ENCODE measurements at regions not wholly inside any gene's neighbourhood (a gene's known extent, or its start where the extent isn't known, plus 50 kb on each side); places are given as distances from the start of the nearest gene placed in this dataset.
A peak's percentile ranks its signal among the peaks of the same experiment; 100 is the strongest.

DNA sequence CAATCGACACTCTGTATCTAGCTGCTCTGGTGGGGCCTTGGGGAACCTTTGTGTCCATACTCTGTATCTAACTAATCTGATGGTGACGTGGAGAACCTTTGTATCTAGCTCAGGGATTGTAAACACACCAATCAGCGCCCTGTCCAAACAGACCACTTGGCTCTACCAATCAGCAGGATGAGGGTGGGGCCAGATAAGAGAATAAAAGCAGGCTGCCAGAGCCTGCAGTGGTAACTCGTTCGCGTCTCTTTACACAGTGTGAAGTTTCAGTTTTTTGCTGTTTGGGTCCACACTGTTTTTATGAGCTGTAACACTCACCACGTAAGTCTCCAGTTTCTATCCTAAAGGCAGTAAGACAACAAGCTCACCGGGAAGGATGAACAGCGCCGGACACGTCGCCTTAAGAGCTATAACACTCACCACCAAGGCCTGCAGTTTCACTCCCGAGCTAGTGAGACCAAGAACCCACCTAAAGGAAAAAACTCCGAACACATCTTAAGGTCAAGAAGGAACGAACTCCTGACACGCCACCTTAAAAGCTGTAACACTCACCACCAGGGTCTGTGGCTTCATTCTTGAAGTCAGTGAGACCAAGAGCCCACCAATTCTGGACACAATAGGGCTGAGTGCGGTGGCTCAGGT, 64.6 kb downstream of the KPNA2 start (continued):
- TF ChIP-seq, protein P1, sequence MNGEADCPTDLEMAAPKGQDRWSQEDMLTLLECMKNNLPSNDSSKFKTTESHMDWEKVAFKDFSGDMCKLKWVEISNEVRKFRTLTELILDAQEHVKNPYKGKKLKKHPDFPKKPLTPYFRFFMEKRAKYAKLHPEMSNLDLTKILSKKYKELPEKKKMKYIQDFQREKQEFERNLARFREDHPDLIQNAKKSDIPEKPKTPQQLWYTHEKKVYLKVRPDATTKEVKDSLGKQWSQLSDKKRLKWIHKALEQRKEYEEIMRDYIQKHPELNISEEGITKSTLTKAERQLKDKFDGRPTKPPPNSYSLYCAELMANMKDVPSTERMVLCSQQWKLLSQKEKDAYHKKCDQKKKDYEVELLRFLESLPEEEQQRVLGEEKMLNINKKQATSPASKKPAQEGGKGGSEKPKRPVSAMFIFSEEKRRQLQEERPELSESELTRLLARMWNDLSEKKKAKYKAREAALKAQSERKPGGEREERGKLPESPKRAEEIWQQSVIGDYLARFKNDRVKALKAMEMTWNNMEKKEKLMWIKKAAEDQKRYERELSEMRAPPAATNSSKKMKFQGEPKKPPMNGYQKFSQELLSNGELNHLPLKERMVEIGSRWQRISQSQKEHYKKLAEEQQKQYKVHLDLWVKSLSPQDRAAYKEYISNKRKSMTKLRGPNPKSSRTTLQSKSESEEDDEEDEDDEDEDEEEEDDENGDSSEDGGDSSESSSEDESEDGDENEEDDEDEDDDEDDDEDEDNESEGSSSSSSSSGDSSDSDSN (CRISPR knock-in tag; IDR thresholded peaks at IDR 0.05): no peak
- TF ChIP-seq, protein P2, sequence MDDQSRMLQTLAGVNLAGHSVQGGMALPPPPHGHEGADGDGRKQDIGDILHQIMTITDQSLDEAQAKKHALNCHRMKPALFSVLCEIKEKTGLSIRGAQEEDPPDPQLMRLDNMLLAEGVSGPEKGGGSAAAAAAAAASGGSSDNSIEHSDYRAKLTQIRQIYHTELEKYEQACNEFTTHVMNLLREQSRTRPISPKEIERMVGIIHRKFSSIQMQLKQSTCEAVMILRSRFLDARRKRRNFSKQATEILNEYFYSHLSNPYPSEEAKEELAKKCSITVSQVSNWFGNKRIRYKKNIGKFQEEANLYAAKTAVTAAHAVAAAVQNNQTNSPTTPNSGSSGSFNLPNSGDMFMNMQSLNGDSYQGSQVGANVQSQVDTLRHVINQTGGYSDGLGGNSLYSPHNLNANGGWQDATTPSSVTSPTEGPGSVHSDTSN (CRISPR knock-in tag; IDR thresholded peaks at IDR 0.05; ENCODE audit: borderline replicate concordance): no peak
- TF ChIP-seq, protein P3, sequence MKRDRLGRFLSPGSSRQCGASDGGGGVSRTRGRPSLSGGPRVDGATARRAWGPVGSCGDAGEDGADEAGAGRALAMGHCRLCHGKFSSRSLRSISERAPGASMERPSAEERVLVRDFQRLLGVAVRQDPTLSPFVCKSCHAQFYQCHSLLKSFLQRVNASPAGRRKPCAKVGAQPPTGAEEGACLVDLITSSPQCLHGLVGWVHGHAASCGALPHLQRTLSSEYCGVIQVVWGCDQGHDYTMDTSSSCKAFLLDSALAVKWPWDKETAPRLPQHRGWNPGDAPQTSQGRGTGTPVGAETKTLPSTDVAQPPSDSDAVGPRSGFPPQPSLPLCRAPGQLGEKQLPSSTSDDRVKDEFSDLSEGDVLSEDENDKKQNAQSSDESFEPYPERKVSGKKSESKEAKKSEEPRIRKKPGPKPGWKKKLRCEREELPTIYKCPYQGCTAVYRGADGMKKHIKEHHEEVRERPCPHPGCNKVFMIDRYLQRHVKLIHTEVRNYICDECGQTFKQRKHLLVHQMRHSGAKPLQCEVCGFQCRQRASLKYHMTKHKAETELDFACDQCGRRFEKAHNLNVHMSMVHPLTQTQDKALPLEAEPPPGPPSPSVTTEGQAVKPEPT (CRISPR knock-in tag; IDR thresholded peaks at IDR 0.05; ENCODE audit: low read depth): 0 out of 2 replicates have a peak, but pooled peaks have one; percentile 61
- TF ChIP-seq, protein P4, sequence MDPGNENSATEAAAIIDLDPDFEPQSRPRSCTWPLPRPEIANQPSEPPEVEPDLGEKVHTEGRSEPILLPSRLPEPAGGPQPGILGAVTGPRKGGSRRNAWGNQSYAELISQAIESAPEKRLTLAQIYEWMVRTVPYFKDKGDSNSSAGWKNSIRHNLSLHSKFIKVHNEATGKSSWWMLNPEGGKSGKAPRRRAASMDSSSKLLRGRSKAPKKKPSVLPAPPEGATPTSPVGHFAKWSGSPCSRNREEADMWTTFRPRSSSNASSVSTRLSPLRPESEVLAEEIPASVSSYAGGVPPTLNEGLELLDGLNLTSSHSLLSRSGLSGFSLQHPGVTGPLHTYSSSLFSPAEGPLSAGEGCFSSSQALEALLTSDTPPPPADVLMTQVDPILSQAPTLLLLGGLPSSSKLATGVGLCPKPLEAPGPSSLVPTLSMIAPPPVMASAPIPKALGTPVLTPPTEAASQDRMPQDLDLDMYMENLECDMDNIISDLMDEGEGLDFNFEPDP (CRISPR knock-in tag; conservative IDR thresholded peaks at IDR 0.05): no peak
- TF ChIP-seq, protein P5, sequence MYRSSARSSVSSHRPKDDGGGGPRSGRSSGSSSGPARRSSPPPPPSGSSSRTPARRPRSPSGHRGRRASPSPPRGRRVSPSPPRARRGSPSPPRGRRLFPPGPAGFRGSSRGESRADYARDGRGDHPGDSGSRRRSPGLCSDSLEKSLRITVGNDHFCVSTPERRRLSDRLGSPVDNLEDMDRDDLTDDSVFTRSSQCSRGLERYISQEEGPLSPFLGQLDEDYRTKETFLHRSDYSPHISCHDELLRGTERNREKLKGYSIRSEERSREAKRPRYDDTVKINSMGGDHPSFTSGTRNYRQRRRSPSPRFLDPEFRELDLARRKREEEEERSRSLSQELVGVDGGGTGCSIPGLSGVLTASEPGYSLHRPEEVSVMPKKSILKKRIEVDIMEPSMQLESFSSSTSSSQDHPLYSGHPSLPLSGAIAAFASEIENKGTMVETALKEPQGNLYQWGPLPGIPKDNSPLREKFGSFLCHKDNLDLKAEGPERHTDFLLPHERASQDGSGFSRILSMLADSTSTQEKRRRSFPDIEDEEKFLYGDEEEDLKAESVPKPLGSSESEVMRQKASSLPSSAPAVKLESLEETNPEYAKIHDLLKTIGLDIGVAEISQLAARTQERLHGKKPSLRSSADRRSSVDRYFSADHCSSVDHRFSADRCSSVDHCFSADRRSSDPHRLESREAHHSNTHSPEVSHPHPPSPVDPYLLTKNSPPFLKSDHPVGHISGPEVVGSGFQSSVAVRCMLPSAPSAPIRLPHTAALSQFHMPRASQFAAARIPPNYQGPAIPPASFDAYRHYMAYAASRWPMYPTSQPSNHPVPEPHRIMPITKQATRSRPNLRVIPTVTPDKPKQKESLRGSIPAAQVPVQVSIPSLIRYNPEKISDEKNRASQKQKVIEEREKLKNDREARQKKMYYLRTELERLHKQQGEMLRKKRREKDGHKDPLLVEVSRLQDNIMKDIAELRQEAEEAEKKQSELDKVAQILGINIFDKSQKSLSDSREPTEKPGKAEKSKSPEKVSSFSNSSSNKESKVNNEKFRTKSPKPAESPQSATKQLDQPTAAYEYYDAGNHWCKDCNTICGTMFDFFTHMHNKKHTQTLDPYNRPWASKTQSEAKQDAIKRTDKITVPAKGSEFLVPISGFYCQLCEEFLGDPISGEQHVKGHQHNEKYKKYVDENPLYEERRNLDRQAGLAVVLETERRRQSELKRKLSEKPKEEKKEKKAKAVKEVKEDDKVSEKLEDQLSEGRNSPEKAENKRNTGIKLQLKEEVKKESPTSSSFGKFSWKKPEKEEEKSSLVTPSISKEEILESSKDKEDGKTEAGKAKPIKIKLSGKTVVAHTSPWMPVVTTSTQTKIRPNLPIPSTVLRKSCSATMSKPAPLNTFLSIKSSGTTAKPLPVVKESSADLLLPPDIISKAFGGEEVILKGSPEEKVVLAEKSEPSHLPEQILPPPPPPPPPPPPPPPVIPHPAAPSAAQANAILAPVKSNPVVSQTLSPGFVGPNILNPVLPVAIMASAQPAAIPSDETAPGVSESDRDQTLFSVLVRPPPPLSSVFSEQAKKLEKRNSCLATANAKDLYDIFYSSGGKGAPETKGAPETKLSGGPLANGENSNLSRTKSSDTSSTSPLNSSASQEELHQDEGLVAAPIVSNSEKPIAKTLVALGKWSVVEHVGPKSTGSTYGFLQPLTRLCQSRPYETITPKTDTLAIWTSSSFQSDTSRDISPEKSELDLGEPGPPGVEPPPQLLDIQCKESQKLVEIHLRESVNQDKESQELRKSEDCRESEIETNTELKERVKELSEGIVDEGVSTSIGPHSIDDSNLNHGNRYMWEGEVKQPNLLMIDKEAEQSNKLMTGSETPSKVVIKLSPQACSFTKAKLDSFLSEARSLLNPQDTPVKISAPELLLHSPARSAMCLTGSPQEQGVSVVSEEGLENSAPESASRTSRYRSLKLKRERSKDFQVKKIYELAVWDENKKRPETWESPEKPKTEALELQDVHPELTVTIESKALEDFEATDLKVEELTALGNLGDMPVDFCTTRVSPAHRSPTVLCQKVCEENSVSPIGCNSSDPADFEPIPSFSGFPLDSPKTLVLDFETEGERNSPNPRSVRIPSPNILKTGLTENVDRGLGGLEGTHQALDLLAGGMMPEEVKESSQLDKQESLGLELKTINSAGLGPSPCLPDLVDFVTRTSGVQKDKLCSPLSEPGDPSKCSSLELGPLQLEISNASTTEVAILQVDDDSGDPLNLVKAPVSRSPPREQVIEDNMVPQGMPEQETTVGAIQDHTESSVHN (CRISPR knock-in tag; IDR thresholded peaks at IDR 0.05): no peak
- TF ChIP-seq NFYC (CRISPR knock-in tag; IDR thresholded peaks at IDR 0.05) (peak; percentile 80; the same call in 1 of the 2 replicates), MTA3 (CRISPR knock-in tag; IDR thresholded peaks at IDR 0.05) (no peak), ZNF20 (CRISPR knock-in tag; IDR thresholded peaks at IDR 0.05) (no peak)

Measured in HepG2 (cell line).